ENCODE measurements at regions not wholly inside any gene's neighbourhood (a gene's known extent, or its start where the extent isn't known, plus 50 kb on each side); places are given as distances from the start of the nearest gene placed in this dataset.

DNA sequence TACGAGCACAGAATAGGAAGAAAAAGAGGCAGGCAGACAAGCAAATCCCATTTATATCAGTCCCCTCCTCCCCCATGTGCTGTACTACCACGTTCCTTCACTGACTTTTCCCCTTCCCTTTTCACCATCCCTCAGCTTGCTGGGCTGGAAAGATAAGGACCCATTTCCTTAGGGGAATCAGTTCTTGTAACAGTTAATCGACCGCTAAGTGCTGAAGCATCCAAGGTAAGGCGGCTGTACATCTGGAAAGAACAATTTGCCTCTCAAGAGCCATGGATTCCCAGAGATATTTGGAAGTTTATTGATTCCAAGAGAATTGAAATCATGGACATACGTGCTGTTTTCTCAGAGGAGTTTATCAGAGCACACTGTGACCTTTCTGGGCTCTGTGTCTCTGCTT, 1688.0 kb downstream of the STIM2 start:
- H3K36me3 ChIP-seq (ENCODE audit: control insufficient read depth in 3 of 3, insufficient read depth in 2 of 3, low read depth in 1 of 3, low read length in 3 of 3), result no peaks in the 10 kb centered on the region
- FAIRE-seq, result no peak
- WGBS, 3 donors, result 45 to 57% (median 55%) methylated on average over 6 of the region's 6 CpGs

DNA sequence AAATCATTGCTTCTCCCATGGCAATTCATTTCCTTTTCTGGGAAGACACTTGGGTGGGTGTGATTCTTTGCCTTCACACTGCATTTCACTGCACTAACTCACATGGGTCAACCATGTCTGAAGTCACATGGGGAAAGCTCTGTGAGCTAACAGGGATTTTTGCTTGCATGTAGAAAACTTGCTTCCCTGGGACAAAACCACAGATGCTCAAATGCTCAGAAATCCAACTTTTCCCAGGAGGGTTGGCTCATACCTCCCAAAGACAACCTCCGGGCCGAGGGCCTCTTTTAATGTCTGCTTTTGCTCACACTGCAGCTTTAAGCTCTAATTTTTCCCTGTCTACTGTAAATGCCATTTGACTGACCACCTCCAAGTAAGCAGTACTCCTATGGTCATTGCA, 1695.2 kb downstream of the STIM2 start:
- Histone ChIP-seq H3K4me1 (ENCODE audit: control insufficient read depth in 3 of 3, insufficient read depth in 2 of 3, low read depth in 1 of 3, low read length in 2 of 3) (no peaks in the 10 kb centered on the region), H3K36me3 (ENCODE audit: control insufficient read depth in 3 of 3, insufficient read depth in 2 of 3, low read depth in 1 of 3, low read length in 3 of 3) (no peaks in the 10 kb centered on the region), H3K27ac (ENCODE audit: low read depth in 1 of 3, low read length in 2 of 3) (no peak overlapping the region), H3K4me3 (ENCODE audit: low read depth in 1 of 3, low read length in 3 of 3) (no peak overlapping the region), H3K27me3 (ENCODE audit: control insufficient read depth in 3 of 3, insufficient read depth in 3 of 3, low read length in 3 of 3) (no peaks in the 10 kb centered on the region), H3K9me3 (ENCODE audit: control insufficient read depth in 2 of 2, insufficient read depth in 1 of 2, low read depth in 1 of 2, low read length in 1 of 2) (no peaks in the 10 kb centered on the region)
- DNase-seq (no peak), FAIRE-seq (no peak)
- WGBS, 3 donors, result 77 to 83% (median 77%) methylated on average over 2 of the region's 2 CpGs

More for the DNA sequence above, 1688.0 kb downstream of the STIM2 start:
- no peaks in the 10 kb centered on the region for H3K9me3 ChIP-seq (ENCODE audit: control insufficient read depth in 2 of 2, insufficient read depth in 1 of 2, low read depth in 1 of 2, low read length in 1 of 2)
- H3K4me1 ChIP-seq (ENCODE audit: control insufficient read depth in 3 of 3, insufficient read depth in 2 of 3, low read depth in 1 of 3, low read length in 2 of 3), result no peaks in the 10 kb centered on the region
- DNase-seq, result no peak
- H3K27ac ChIP-seq (ENCODE audit: low read depth in 1 of 3, low read length in 2 of 3), result no peak overlapping the region
- H3K4me3 ChIP-seq (ENCODE audit: low read depth in 1 of 3, low read length in 3 of 3), result no peak overlapping the region
- no peaks in the 10 kb centered on the region for H3K27me3 ChIP-seq (ENCODE audit: control insufficient read depth in 3 of 3, insufficient read depth in 3 of 3, low read length in 3 of 3)

DNA sequence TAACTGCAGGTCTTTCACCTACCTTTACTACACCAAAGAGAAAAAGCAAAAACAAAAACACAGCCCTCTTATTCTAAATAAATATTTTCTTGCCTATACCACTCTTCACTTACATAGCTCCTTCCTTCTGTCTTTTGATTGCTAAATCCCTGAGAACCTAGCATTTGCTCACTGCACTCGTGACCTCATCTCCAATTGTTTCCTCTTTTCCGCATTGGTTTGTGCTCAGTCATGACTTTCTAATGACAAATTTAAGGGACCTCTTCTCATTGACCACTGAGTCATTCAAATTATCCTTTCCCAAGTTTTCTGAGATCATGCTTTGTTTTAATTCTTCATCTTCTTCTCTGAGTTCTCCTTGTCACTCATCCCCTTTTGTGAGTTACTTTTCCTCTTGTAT, 1697.1 kb downstream of the STIM2 start:
- DNase-seq (no peak), FAIRE-seq (no peak)
- Histone ChIP-seq H3K27me3 (ENCODE audit: control insufficient read depth in 3 of 3, insufficient read depth in 3 of 3, low read length in 3 of 3) (no peaks in the 10 kb centered on the region), H3K36me3 (ENCODE audit: control insufficient read depth in 3 of 3, insufficient read depth in 2 of 3, low read depth in 1 of 3, low read length in 3 of 3) (no peaks in the 10 kb centered on the region), H3K9me3 (ENCODE audit: control insufficient read depth in 2 of 2, insufficient read depth in 1 of 2, low read depth in 1 of 2, low read length in 1 of 2) (no peaks in the 10 kb centered on the region), H3K4me1 (ENCODE audit: control insufficient read depth in 3 of 3, insufficient read depth in 2 of 3, low read depth in 1 of 3, low read length in 2 of 3) (no peaks in the 10 kb centered on the region), H3K27ac (ENCODE audit: low read depth in 1 of 3, low read length in 2 of 3) (no peak overlapping the region), H3K4me3 (ENCODE audit: low read depth in 1 of 3, low read length in 3 of 3) (no peak overlapping the region)
- WGBS, 3 donors, result 67 to 75% (median 70%) methylated on average over 2 of the region's 2 CpGs

DNA sequence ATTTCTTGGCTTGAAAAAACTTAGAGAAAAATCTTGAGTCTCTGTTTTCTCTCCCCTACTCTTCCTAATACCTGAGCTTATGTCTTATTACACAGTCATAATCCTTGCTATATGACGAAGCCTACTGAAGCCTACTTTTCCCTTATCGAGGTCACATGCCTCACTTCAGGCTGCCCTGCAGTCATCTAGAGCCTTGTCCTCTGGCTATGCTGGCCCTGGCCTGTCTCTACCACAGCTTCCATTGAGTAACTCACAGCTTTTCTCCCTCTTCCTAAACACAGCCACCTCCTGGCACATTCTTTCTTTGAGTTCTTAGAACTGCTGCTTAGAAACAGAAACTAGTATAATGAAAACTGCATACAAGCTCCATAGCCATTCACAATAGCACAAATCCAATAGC, 1698.3 kb downstream of the STIM2 start:
- no peak for FAIRE-seq
- 61 to 79% (median 76%) methylated on average over 2 of the region's 2 CpGs for WGBS, 3 donors

DNA sequence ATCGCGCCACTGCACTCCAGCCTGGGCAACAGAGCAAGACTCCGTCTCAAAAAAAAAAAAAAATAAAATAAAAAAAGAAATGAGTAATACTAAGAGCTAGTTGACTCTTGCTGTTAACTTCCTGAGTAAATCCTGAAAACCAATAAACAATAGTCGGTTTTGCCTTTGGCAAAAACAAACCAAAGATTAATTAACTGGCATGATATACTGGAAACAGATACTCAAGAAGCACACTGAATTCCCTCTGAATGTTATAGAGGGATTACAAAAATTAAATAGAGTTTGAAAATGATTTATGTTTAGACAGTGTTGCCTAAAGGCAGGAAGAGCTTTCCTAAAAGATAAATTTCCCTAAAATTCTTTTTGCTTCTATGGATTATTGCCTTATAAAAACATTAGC, 1702.3 kb downstream of the STIM2 start:
- WGBS, 3 donors, result 47 to 76% (median 75%) methylated on average over 1 of the region's 4 CpGs

More for the DNA sequence above, 1698.3 kb downstream of the STIM2 start:
- Histone ChIP-seq H3K27ac (ENCODE audit: low read depth in 1 of 3, low read length in 2 of 3) (no peak overlapping the region), H3K9me3 (ENCODE audit: control insufficient read depth in 2 of 2, insufficient read depth in 1 of 2, low read depth in 1 of 2, low read length in 1 of 2) (no peaks in the 10 kb centered on the region), H3K27me3 (ENCODE audit: control insufficient read depth in 3 of 3, insufficient read depth in 3 of 3, low read length in 3 of 3) (no peaks in the 10 kb centered on the region), H3K36me3 (ENCODE audit: control insufficient read depth in 3 of 3, insufficient read depth in 2 of 3, low read depth in 1 of 3, low read length in 3 of 3) (no peaks in the 10 kb centered on the region), H3K4me1 (ENCODE audit: control insufficient read depth in 3 of 3, insufficient read depth in 2 of 3, low read depth in 1 of 3, low read length in 2 of 3) (no peaks in the 10 kb centered on the region), H3K4me3 (ENCODE audit: low read depth in 1 of 3, low read length in 3 of 3) (no peak overlapping the region)
- no peak for DNase-seq

DNA sequence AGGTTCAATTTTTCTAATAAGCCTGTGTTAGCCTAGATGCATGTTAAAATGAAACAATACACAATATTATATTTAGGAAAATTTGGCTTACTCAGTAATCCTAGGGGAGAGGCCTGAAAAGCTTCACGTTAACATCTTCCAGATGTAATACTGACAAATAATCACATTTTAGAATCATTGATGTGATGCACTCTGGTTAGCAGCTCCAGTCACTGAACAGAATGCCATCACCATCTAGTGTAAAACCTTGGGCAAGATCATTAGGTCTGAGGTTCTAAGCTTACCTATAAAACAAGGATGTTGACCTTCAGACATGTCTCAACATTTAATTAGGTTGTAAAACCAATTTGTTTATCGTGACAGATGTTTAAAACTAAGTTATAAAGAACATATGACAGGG, 1704.8 kb downstream of the STIM2 start:
- Histone ChIP-seq H3K36me3 (ENCODE audit: control insufficient read depth in 3 of 3, insufficient read depth in 2 of 3, low read depth in 1 of 3, low read length in 3 of 3) (no peaks in the 10 kb centered on the region), H3K27ac (ENCODE audit: low read depth in 1 of 3, low read length in 2 of 3) (no peak overlapping the region), H3K4me3 (ENCODE audit: low read depth in 1 of 3, low read length in 3 of 3) (no peak overlapping the region), H3K27me3 (ENCODE audit: control insufficient read depth in 3 of 3, insufficient read depth in 3 of 3, low read length in 3 of 3) (no peaks in the 10 kb centered on the region), H3K9me3 (ENCODE audit: control insufficient read depth in 2 of 2, insufficient read depth in 1 of 2, low read depth in 1 of 2, low read length in 1 of 2) (peaks cover 0 to 11% of the 10 kb centered on the region in 2 donors), H3K4me1 (ENCODE audit: control insufficient read depth in 3 of 3, insufficient read depth in 2 of 3, low read depth in 1 of 3, low read length in 2 of 3) (no peaks in the 10 kb centered on the region)
- FAIRE-seq (no peak), DNase-seq (no peak)
- 56 to 62% (median 58%) methylated on average over 2 of the region's 2 CpGs for WGBS, 3 donors

More for the DNA sequence above, 1702.3 kb downstream of the STIM2 start:
- H3K27ac ChIP-seq (ENCODE audit: low read depth in 1 of 3, low read length in 2 of 3), result no peak overlapping the region
- no peaks in the 10 kb centered on the region for H3K36me3 ChIP-seq (ENCODE audit: control insufficient read depth in 3 of 3, insufficient read depth in 2 of 3, low read depth in 1 of 3, low read length in 3 of 3)
- FAIRE-seq (no peak), DNase-seq (no peak)
- no peak overlapping the region for H3K4me3 ChIP-seq (ENCODE audit: low read depth in 1 of 3, low read length in 3 of 3)
- H3K27me3 ChIP-seq (ENCODE audit: control insufficient read depth in 3 of 3, insufficient read depth in 3 of 3, low read length in 3 of 3), result no peaks in the 10 kb centered on the region
- no peaks in the 10 kb centered on the region for H3K4me1 ChIP-seq (ENCODE audit: control insufficient read depth in 3 of 3, insufficient read depth in 2 of 3, low read depth in 1 of 3, low read length in 2 of 3)
- peaks cover 0 to 4% of the 10 kb centered on the region in 2 donors for H3K9me3 ChIP-seq (ENCODE audit: control insufficient read depth in 2 of 2, insufficient read depth in 1 of 2, low read depth in 1 of 2, low read length in 1 of 2)

DNA sequence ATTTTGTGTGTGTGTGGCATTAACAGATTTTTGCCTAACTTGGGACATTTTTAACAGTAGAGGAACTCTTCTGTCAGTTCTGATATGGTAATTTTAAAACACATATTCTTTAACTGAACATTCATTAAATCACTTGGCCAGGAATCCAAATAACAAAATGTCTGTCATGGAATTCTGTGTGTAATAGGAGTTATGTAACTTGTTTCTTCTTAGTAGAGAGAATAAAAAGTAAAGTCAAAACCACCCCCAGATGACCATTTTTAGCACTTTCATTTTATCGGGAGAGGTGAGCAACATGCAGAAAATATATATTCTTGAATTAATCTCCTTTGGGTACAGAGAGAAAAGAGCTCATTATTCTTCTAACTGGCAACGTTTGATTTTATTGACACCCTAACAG, 1740.3 kb downstream of the STIM2 start:
- Histone ChIP-seq H3K27me3 (ENCODE audit: control insufficient read depth in 3 of 3, insufficient read depth in 3 of 3, low read length in 3 of 3) (no peaks in the 10 kb centered on the region), H3K4me1 (ENCODE audit: control insufficient read depth in 3 of 3, insufficient read depth in 2 of 3, low read depth in 1 of 3, low read length in 2 of 3) (no peaks in the 10 kb centered on the region), H3K36me3 (ENCODE audit: control insufficient read depth in 3 of 3, insufficient read depth in 2 of 3, low read depth in 1 of 3, low read length in 3 of 3) (no peaks in the 10 kb centered on the region), H3K27ac (ENCODE audit: low read depth in 1 of 3, low read length in 2 of 3) (no peak overlapping the region), H3K9me3 (ENCODE audit: control insufficient read depth in 2 of 2, insufficient read depth in 1 of 2, low read depth in 1 of 2, low read length in 1 of 2) (peaks cover 0 to 2% of the 10 kb centered on the region in 2 donors), H3K4me3 (ENCODE audit: low read depth in 1 of 3, low read length in 3 of 3) (no peak overlapping the region)
- no peak for DNase-seq
- no peak for FAIRE-seq
- WGBS, 3 donors, result 71 to 76% (median 76%) methylated on average over 2 of the region's 2 CpGs

DNA sequence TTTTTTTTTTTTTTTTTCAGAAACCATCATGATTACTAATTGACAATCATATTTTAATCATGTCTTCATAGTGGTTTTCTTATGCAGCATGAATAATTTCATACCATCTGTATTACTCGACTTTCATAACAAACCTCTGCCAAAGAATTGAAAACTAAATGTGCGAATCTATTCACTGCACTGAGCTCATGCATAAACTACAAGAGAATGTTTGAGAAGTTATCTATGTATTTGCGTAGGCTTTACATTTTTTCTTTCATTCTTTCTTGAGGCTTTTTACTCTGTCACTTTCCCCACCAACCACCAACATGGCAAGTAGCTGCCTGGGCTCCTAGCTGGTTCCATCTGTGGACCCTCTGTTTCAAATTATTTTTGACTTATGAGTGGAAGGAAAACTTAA, 1761.0 kb downstream of the STIM2 start:
- FAIRE-seq, result no peak

DNA sequence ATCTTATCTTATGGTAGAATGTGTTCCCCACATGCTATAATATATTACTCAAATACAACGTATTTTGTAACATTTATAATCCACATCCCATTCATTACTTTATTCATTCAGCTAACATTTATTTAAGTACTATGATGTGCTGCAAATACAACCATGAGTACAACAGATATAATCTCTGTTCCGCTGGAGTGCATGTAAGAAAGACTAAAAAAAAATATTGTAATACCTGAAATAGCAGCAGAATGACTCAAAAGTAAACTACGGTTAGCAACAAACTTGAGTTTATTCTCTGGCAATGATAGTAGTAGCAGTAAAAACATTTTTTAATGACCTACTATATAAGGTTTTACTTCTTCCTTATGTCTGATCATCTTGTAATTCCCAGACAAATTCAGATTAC, 1776.3 kb downstream of the STIM2 start:
- WGBS, 3 donors, result 67 to 84% (median 77%) methylated on average over 3 of the region's 3 CpGs
- H3K36me3 ChIP-seq (ENCODE audit: control insufficient read depth in 3 of 3, insufficient read depth in 2 of 3, low read depth in 1 of 3, low read length in 3 of 3), result no peaks in the 10 kb centered on the region
- no peaks in the 10 kb centered on the region for H3K4me1 ChIP-seq (ENCODE audit: control insufficient read depth in 3 of 3, insufficient read depth in 2 of 3, low read depth in 1 of 3, low read length in 2 of 3)
- H3K4me3 ChIP-seq (ENCODE audit: low read depth in 1 of 3, low read length in 3 of 3), result no peak overlapping the region
- no peak for FAIRE-seq
- no peak for DNase-seq
- no peaks in the 10 kb centered on the region for H3K9me3 ChIP-seq (ENCODE audit: control insufficient read depth in 2 of 2, insufficient read depth in 1 of 2, low read depth in 1 of 2, low read length in 1 of 2)
- H3K27me3 ChIP-seq (ENCODE audit: control insufficient read depth in 3 of 3, insufficient read depth in 3 of 3, low read length in 3 of 3), result no peaks in the 10 kb centered on the region
- H3K27ac ChIP-seq (ENCODE audit: low read depth in 1 of 3, low read length in 2 of 3), result no peak overlapping the region

More for the DNA sequence above, 1761.0 kb downstream of the STIM2 start:
- Histone ChIP-seq H3K4me1 (ENCODE audit: control insufficient read depth in 3 of 3, insufficient read depth in 2 of 3, low read depth in 1 of 3, low read length in 2 of 3) (no peaks in the 10 kb centered on the region), H3K4me3 (ENCODE audit: low read depth in 1 of 3, low read length in 3 of 3) (no peak overlapping the region), H3K27me3 (ENCODE audit: control insufficient read depth in 3 of 3, insufficient read depth in 3 of 3, low read length in 3 of 3) (no peaks in the 10 kb centered on the region), H3K36me3 (ENCODE audit: control insufficient read depth in 3 of 3, insufficient read depth in 2 of 3, low read depth in 1 of 3, low read length in 3 of 3) (no peaks in the 10 kb centered on the region), H3K9me3 (ENCODE audit: control insufficient read depth in 2 of 2, insufficient read depth in 1 of 2, low read depth in 1 of 2, low read length in 1 of 2) (no peaks in the 10 kb centered on the region), H3K27ac (ENCODE audit: low read depth in 1 of 3, low read length in 2 of 3) (no peak overlapping the region)
- no peak for DNase-seq
- WGBS, 3 donors, result 57 to 77% (median 58%) methylated on average over 3 of the region's 3 CpGs
